Stimulated activated CD4-positive, alpha-beta T cell treated with anti-CD3 and anti-CD28 coated beads, Interleukin-12 subunit alpha, Interleukin-12 subunit beta, amount 100 ng/mL, for 24 hours (primary cell): ENCODE measurements at regions not wholly inside any gene's neighbourhood (a gene's known extent, or its start where the extent isn't known, plus 50 kb on each side); places are given as distances from the start of the nearest gene placed in this dataset.

Experiments
- DNase-seq, 2 experiments: peaks; one replicate each; pipeline ENCODE4 v3.0.0-alpha.2; 2020; ENCODE audit warnings: low read depth in 2 of 2

GRCh38 chr12:91586015-91586414, 403.4 kb upstream of the DCN start:
- no peak for DNase-seq

- no peak for DNase-seq
Observed at GRCh38 chr12:91582811-91583210, 400.2 kb upstream of the DCN start.

- no peak for DNase-seq
Observed at GRCh38 chr12:91579516-91580263, 397.1 kb upstream of the DCN start.

GRCh38 chr12:91577586-91578539, 395.2 kb upstream of the DCN start:
- no peak for DNase-seq

- DNase-seq = no peak
Observed at GRCh38 chr12:91576432-91576831, 393.8 kb upstream of the DCN start.

- no peak for DNase-seq
Observed at GRCh38 chr12:91575630-91576029, 393.0 kb upstream of the DCN start.

- DNase-seq = no peak
Observed at GRCh38 chr12:91574975-91575374, 392.4 kb upstream of the DCN start.

- DNase-seq = no peak
Observed at GRCh38 chr12:91574391-91574790, 391.8 kb upstream of the DCN start.

GRCh38 chr12:91572869-91573268, 390.3 kb upstream of the DCN start:
- no peak for DNase-seq

- DNase-seq = no peak
Observed at GRCh38 chr12:91567100-91567485, 384.5 kb upstream of the DCN start.

- DNase-seq = no peak
Observed at GRCh38 chr12:91566328-91567099, 383.9 kb upstream of the DCN start.

- no peak for DNase-seq
Observed at GRCh38 chr12:91565846-91566245, 383.2 kb upstream of the DCN start.

- DNase-seq = peak in 1 of 2 experiments; percentile 19
Observed at GRCh38 chr12:91565246-91565645, 382.6 kb upstream of the DCN start.

GRCh38 chr12:91563011-91563765, 380.6 kb upstream of the DCN start:
- no peak for DNase-seq

- no peak for DNase-seq
Observed at GRCh38 chr12:91562476-91562875, 379.9 kb upstream of the DCN start.

- no peak for DNase-seq
Observed at GRCh38 chr12:91561958-91562325, 379.3 kb upstream of the DCN start.

- DNase-seq = no peak
Observed at GRCh38 chr12:91561301-91561957, 378.8 kb upstream of the DCN start.

- DNase-seq = no peak
Observed at GRCh38 chr12:91556909-91557308, 374.3 kb upstream of the DCN start.

GRCh38 chr12:91555436-91556415, 373.1 kb upstream of the DCN start:
- no peak for DNase-seq

GRCh38 chr12:91551927-91552326, 369.3 kb upstream of the DCN start:
- DNase-seq = no peak
